ENCODE measurements at regions not wholly inside any gene's neighbourhood (a gene's known extent, or its start where the extent isn't known, plus 50 kb on each side); places are given as distances from the start of the nearest gene placed in this dataset.
A peak's percentile ranks its signal among the peaks of the same experiment; 100 is the strongest.
"Not testable (repeated sequence)": the region's sequence is repeated elsewhere in the genome, so short reads cannot be mapped to it uniquely, and the experiment has no call there.

- ATAC-seq, result no peak
- DNase-seq (ENCODE audit: low spot score), result no peak
These were observed 315.3 kb upstream of the ZNF608 start for GRCh38 chr5:125061726-125062125.

GRCh38 chr5:125064621-125065438, 318.4 kb upstream of the ZNF608 start:
- DNase-seq (ENCODE audit: low spot score) (no peak), ATAC-seq (no peak)

- ATAC-seq (no peak), DNase-seq (ENCODE audit: low spot score) (no peak)
These were observed 319.3 kb upstream of the ZNF608 start for GRCh38 chr5:125065741-125066140.

GRCh38 chr5:125070961-125071360, 324.5 kb upstream of the ZNF608 start:
- no peak for DNase-seq (ENCODE audit: low spot score)
- ATAC-seq, result no peak

- no peak for ATAC-seq
- no peak for DNase-seq (ENCODE audit: low spot score)
These were observed 326.7 kb upstream of the ZNF608 start for GRCh38 chr5:125073090-125073489.

GRCh38 chr5:125075567-125075966, 329.1 kb upstream of the ZNF608 start:
- DNase-seq (ENCODE audit: low spot score) (no peak), ATAC-seq (no peak)

- ATAC-seq; DNase-seq (ENCODE audit: low spot score): not testable (repeated sequence)
These were observed 332.6 kb upstream of the ZNF608 start for GRCh38 chr5:125079028-125079427.

- DNase-seq (ENCODE audit: low spot score) (no peak), ATAC-seq (no peak)
These were observed 334.7 kb upstream of the ZNF608 start for GRCh38 chr5:125081101-125081500.

GRCh38 chr5:125083981-125084380, 337.5 kb upstream of the ZNF608 start:
- no peak for ATAC-seq
- DNase-seq (ENCODE audit: low spot score), result no peak

- DNase-seq (ENCODE audit: low spot score), result no peak
- no peak for ATAC-seq
These were observed 339.5 kb upstream of the ZNF608 start for GRCh38 chr5:125085797-125086505.

GRCh38 chr5:125088522-125089105, 342.2 kb upstream of the ZNF608 start:
- ATAC-seq (no peak), DNase-seq (ENCODE audit: low spot score) (no peak)

- not testable (repeated sequence) for DNase-seq (ENCODE audit: low spot score); ATAC-seq
These were observed 345.7 kb upstream of the ZNF608 start for GRCh38 chr5:125092138-125092537.

GRCh38 chr5:125093776-125094175, 347.3 kb upstream of the ZNF608 start:
- DNase-seq (ENCODE audit: low spot score) (no peak), ATAC-seq (no peak)

GRCh38 chr5:125100342-125100741, 353.9 kb upstream of the ZNF608 start:
- ATAC-seq (peak; percentile 73), DNase-seq (ENCODE audit: low spot score) (no peak)

GRCh38 chr5:125100951-125101350, 354.5 kb upstream of the ZNF608 start:
- no peak for ATAC-seq

GRCh38 chr5:125103459-125103858, 357.0 kb upstream of the ZNF608 start:
- ATAC-seq (no peak), DNase-seq (ENCODE audit: low spot score) (no peak)

More at GRCh38 chr5:125100951-125101350, 354.5 kb upstream of the ZNF608 start:
- DNase-seq (ENCODE audit: low spot score), result no peak

GRCh38 chr5:125106271-125106670, 359.8 kb upstream of the ZNF608 start:
- DNase-seq (ENCODE audit: low spot score), result no peak
- ATAC-seq, result no peak

GRCh38 chr5:125106881-125107280, 360.4 kb upstream of the ZNF608 start:
- ATAC-seq (no peak), DNase-seq (ENCODE audit: low spot score) (no peak)

GRCh38 chr5:125109293-125109692, 362.9 kb upstream of the ZNF608 start:
- no peak for ATAC-seq
- no peak for DNase-seq (ENCODE audit: low spot score)

GRCh38 chr5:125109816-125110215, 363.4 kb upstream of the ZNF608 start:
- ATAC-seq, result no peak
- DNase-seq (ENCODE audit: low spot score), result no peak

- no peak for ATAC-seq
- DNase-seq (ENCODE audit: low spot score), result no peak
These were observed 365.8 kb upstream of the ZNF608 start for GRCh38 chr5:125112196-125112595.

GRCh38 chr5:125113328-125113727, 366.9 kb upstream of the ZNF608 start:
- DNase-seq (ENCODE audit: low spot score) (no peak), ATAC-seq (no peak)

Measured in left lobe of liver (tissue), 2 donors.